ENCODE measurements at regions not wholly inside any gene's neighbourhood (a gene's known extent, or its start where the extent isn't known, plus 50 kb on each side); places are given as distances from the start of the nearest gene placed in this dataset.

DNA sequence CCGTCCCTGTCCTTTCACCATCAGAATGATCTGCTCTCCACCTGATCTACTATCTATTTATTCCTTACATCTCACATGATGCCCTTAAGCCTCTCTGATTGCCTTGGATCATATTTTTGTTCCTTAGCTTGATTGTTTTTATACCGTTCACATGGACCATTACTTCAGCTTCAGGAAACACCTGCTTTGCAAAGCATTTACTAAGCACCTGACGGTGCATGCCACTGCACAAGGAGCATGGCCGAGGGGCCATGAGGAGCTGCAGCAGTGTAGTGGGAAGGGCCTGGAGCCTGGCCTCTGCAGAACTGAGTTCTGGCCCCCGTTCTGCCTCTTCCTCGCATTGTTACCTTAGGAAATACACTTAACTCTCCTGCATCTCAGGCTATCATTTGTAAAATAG, 124.1 kb upstream of the NDUFV2 start:
- TF ChIP-seq, protein P1, sequence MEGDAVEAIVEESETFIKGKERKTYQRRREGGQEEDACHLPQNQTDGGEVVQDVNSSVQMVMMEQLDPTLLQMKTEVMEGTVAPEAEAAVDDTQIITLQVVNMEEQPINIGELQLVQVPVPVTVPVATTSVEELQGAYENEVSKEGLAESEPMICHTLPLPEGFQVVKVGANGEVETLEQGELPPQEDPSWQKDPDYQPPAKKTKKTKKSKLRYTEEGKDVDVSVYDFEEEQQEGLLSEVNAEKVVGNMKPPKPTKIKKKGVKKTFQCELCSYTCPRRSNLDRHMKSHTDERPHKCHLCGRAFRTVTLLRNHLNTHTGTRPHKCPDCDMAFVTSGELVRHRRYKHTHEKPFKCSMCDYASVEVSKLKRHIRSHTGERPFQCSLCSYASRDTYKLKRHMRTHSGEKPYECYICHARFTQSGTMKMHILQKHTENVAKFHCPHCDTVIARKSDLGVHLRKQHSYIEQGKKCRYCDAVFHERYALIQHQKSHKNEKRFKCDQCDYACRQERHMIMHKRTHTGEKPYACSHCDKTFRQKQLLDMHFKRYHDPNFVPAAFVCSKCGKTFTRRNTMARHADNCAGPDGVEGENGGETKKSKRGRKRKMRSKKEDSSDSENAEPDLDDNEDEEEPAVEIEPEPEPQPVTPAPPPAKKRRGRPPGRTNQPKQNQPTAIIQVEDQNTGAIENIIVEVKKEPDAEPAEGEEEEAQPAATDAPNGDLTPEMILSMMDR (IDR thresholded peaks at IDR 0.05) = no peak
- TF ChIP-seq POLR2AphosphoS5 (IDR thresholded peaks at IDR 0.05) (no peak), POLR2A (IDR thresholded peaks at IDR 0.05) (no peak)

All from prostate gland (tissue), 2 donors.